Stimulated activated CD4-positive, alpha-beta T cell treated with anti-CD3 and anti-CD28 coated beads, Interleukin-4, amount 100 ng/mL, for 24 hours (primary cell): ENCODE measurements at regions not wholly inside any gene's neighbourhood (a gene's known extent, or its start where the extent isn't known, plus 50 kb on each side); places are given as distances from the start of the nearest gene placed in this dataset.
"Not testable (repeated sequence)": the region's sequence is repeated elsewhere in the genome, so short reads cannot be mapped to it uniquely, and the experiment has no call there.

Experiments used
- DNase-seq: peaks from one replicate; pipeline ENCODE4 v3.0.0-alpha.2; 2020

- DNase-seq: no peak
Measured at GRCh38 chr4:81806485-81806884, 334.8 kb upstream of the RASGEF1B start.

GRCh38 chr4:81804849-81805248 lies 333.1 kb upstream of the RASGEF1B start:
- DNase-seq: no peak

GRCh38 chr4:81802285-81802846 lies 330.7 kb upstream of the RASGEF1B start:
- no peak for DNase-seq

- no peak for DNase-seq
Measured at GRCh38 chr4:81799371-81799770, 327.7 kb upstream of the RASGEF1B start.

- DNase-seq: no peak
Measured at GRCh38 chr4:81796790-81797528, 325.3 kb upstream of the RASGEF1B start.

- no peak for DNase-seq
Measured at GRCh38 chr4:81792521-81792920, 320.8 kb upstream of the RASGEF1B start.

- no peak for DNase-seq
Measured at GRCh38 chr4:81790477-81790876, 318.8 kb upstream of the RASGEF1B start.

- no peak for DNase-seq
Measured at GRCh38 chr4:81789741-81790399, 318.2 kb upstream of the RASGEF1B start.

GRCh38 chr4:81789158-81789557 lies 317.5 kb upstream of the RASGEF1B start:
- DNase-seq: no peak

GRCh38 chr4:81786766-81787165 lies 315.1 kb upstream of the RASGEF1B start:
- DNase-seq: no peak

GRCh38 chr4:81786063-81786763 lies 314.5 kb upstream of the RASGEF1B start:
- no peak for DNase-seq

GRCh38 chr4:81785338-81785737 lies 313.6 kb upstream of the RASGEF1B start:
- DNase-seq: no peak

- no peak for DNase-seq
Measured at GRCh38 chr4:81783558-81783957, 311.9 kb upstream of the RASGEF1B start.

- no peak for DNase-seq
Measured at GRCh38 chr4:81781799-81782198, 310.1 kb upstream of the RASGEF1B start.

GRCh38 chr4:81777718-81778117 lies 306.0 kb upstream of the RASGEF1B start:
- DNase-seq: not testable (repeated sequence)

- no peak for DNase-seq
Measured at GRCh38 chr4:81776794-81777193, 305.1 kb upstream of the RASGEF1B start.

GRCh38 chr4:81773557-81773956 lies 301.9 kb upstream of the RASGEF1B start:
- no peak for DNase-seq

GRCh38 chr4:81771721-81772120 lies 300.0 kb upstream of the RASGEF1B start:
- no peak for DNase-seq

GRCh38 chr4:81769244-81769643 lies 297.5 kb upstream of the RASGEF1B start:
- no peak for DNase-seq

- DNase-seq: no peak
Measured at GRCh38 chr4:81758574-81759264, 287.0 kb upstream of the RASGEF1B start.

- DNase-seq: no peak
Measured at GRCh38 chr4:81757691-81758090, 286.0 kb upstream of the RASGEF1B start.

GRCh38 chr4:81756973-81757372 lies 285.3 kb upstream of the RASGEF1B start:
- no peak for DNase-seq

- DNase-seq: no peak
Measured at GRCh38 chr4:81756042-81756441, 284.3 kb upstream of the RASGEF1B start.
